Activated T-helper 17 cell treated with anti-CD3 and anti-CD28 coated beads, Interleukin-2, amount 50 U/mL, for 72 hours (primary cell): ENCODE measurements at regions not wholly inside any gene's neighbourhood (a gene's known extent, or its start where the extent isn't known, plus 50 kb on each side); places are given as distances from the start of the nearest gene placed in this dataset.

Experiments used
- ATAC-seq: fragments of 150-1000 bp; cut with Tn5 transposase; replicated peaks from 2 replicates; pipeline ENCODE4 v1.10.0; 2021; ENCODE audit warnings: mild to moderate bottlenecking, moderate library complexity
- H3K27ac Mint-ChIP-seq: one replicate; pipeline ENCODE4 v1.8.0; 2022; ENCODE audit warnings: mixed read lengths
- H3K27me3 Mint-ChIP-seq: one replicate; pipeline ENCODE4 v1.8.0; 2022; ENCODE audit warnings: mixed read lengths
- H3K36me3 Mint-ChIP-seq: one replicate; pipeline ENCODE4 v1.8.0; 2022; ENCODE audit warnings: low read depth, mild to moderate bottlenecking, mixed read lengths
- H3K4me1 Mint-ChIP-seq: one replicate; pipeline ENCODE4 v1.8.0; 2022; ENCODE audit warnings: mixed read lengths
- H3K4me3 Mint-ChIP-seq: one replicate; pipeline ENCODE4 v1.8.0; 2022; ENCODE audit warnings: mild to moderate bottlenecking, mixed read lengths
- H3K9me3 Mint-ChIP-seq: one replicate; pipeline ENCODE4 v1.8.0; 2022; ENCODE audit warnings: mixed read lengths

- no peak overlapping the region for H3K27ac Mint-ChIP-seq
- H3K9me3 Mint-ChIP-seq, result no peaks in the 10 kb centered on the region
- no peak overlapping the region for H3K4me3 Mint-ChIP-seq
- ATAC-seq, result no peak
- no peaks in the 10 kb centered on the region for H3K27me3 Mint-ChIP-seq
- no peaks in the 10 kb centered on the region for H3K4me1 Mint-ChIP-seq
- no peaks in the 10 kb centered on the region for H3K36me3 Mint-ChIP-seq
Measured at GRCh38 chr5:40080191-40080590, 599.5 kb upstream of the PTGER4 start.

- H3K27ac Mint-ChIP-seq, result no peak overlapping the region
- no peaks in the 10 kb centered on the region for H3K27me3 Mint-ChIP-seq
- no peaks in the 10 kb centered on the region for H3K9me3 Mint-ChIP-seq
- no peaks in the 10 kb centered on the region for H3K4me1 Mint-ChIP-seq
- no peak overlapping the region for H3K4me3 Mint-ChIP-seq
- no peak for ATAC-seq
- H3K36me3 Mint-ChIP-seq, result no peaks in the 10 kb centered on the region
Measured at GRCh38 chr5:40078898-40079575, 600.7 kb upstream of the PTGER4 start.

- H3K36me3 Mint-ChIP-seq, result no peaks in the 10 kb centered on the region
Measured at GRCh38 chr5:40074826-40075225, 604.9 kb upstream of the PTGER4 start.

GRCh38 chr5:40073927-40074326 lies 605.8 kb upstream of the PTGER4 start:
- Mint-ChIP-seq H3K27me3 (no peaks in the 10 kb centered on the region), H3K9me3 (no peaks in the 10 kb centered on the region), H3K36me3 (no peaks in the 10 kb centered on the region), H3K4me3 (no peak overlapping the region), H3K4me1 (no peaks in the 10 kb centered on the region), H3K27ac (no peak overlapping the region)
- no peak for ATAC-seq

More at GRCh38 chr5:40074826-40075225, 604.9 kb upstream of the PTGER4 start:
- H3K9me3 Mint-ChIP-seq, result no peaks in the 10 kb centered on the region
- H3K4me3 Mint-ChIP-seq, result no peak overlapping the region
- H3K27ac Mint-ChIP-seq, result no peak overlapping the region
- ATAC-seq, result no peak
- H3K27me3 Mint-ChIP-seq, result no peaks in the 10 kb centered on the region
- no peaks in the 10 kb centered on the region for H3K4me1 Mint-ChIP-seq

GRCh38 chr5:40071870-40072269 lies 607.8 kb upstream of the PTGER4 start:
- H3K9me3 Mint-ChIP-seq, result no peaks in the 10 kb centered on the region
- ATAC-seq, result no peak
- H3K4me1 Mint-ChIP-seq, result no peaks in the 10 kb centered on the region
- no peak overlapping the region for H3K4me3 Mint-ChIP-seq
- H3K27ac Mint-ChIP-seq, result no peak overlapping the region
- no peaks in the 10 kb centered on the region for H3K36me3 Mint-ChIP-seq
- H3K27me3 Mint-ChIP-seq, result no peaks in the 10 kb centered on the region

GRCh38 chr5:40066616-40067015 lies 613.1 kb upstream of the PTGER4 start:
- H3K36me3 Mint-ChIP-seq, result no peaks in the 10 kb centered on the region
- no peak overlapping the region for H3K4me3 Mint-ChIP-seq
- ATAC-seq, result no peak
- no peak overlapping the region for H3K27ac Mint-ChIP-seq
- peaks cover 3% of the 10 kb centered on the region for H3K4me1 Mint-ChIP-seq
- H3K9me3 Mint-ChIP-seq, result no peaks in the 10 kb centered on the region
- H3K27me3 Mint-ChIP-seq, result no peaks in the 10 kb centered on the region

- no peak overlapping the region for H3K27ac Mint-ChIP-seq
- H3K4me3 Mint-ChIP-seq, result no peak overlapping the region
- H3K4me1 Mint-ChIP-seq, result no peaks in the 10 kb centered on the region
- H3K27me3 Mint-ChIP-seq, result peaks cover 5% of the 10 kb centered on the region
- H3K36me3 Mint-ChIP-seq, result no peaks in the 10 kb centered on the region
- no peak for ATAC-seq
- H3K9me3 Mint-ChIP-seq, result peaks cover 3% of the 10 kb centered on the region
Measured at GRCh38 chr5:40052808-40053207, 626.9 kb upstream of the PTGER4 start.

- H3K27ac Mint-ChIP-seq, result no peak overlapping the region
- H3K4me3 Mint-ChIP-seq, result no peak overlapping the region
- ATAC-seq, result no peak
- no peaks in the 10 kb centered on the region for H3K4me1 Mint-ChIP-seq
- no peaks in the 10 kb centered on the region for H3K9me3 Mint-ChIP-seq
- no peaks in the 10 kb centered on the region for H3K36me3 Mint-ChIP-seq
- peaks cover 4% of the 10 kb centered on the region for H3K27me3 Mint-ChIP-seq
Measured at GRCh38 chr5:40046792-40047191, 622.0 kb upstream of the DAB2 start.

- Mint-ChIP-seq H3K27me3 (peaks cover 4% of the 10 kb centered on the region), H3K9me3 (no peaks in the 10 kb centered on the region), H3K36me3 (no peaks in the 10 kb centered on the region), H3K4me1 (no peaks in the 10 kb centered on the region), H3K4me3 (no peak overlapping the region), H3K27ac (no peak overlapping the region)
- no peak for ATAC-seq
Measured at GRCh38 chr5:40045429-40045828, 620.6 kb upstream of the DAB2 start.

GRCh38 chr5:40043916-40044315 lies 619.1 kb upstream of the DAB2 start:
- peaks cover 4% of the 10 kb centered on the region for H3K27me3 Mint-ChIP-seq
- no peaks in the 10 kb centered on the region for H3K4me1 Mint-ChIP-seq
- no peak for ATAC-seq
- H3K9me3 Mint-ChIP-seq, result no peaks in the 10 kb centered on the region
- no peaks in the 10 kb centered on the region for H3K36me3 Mint-ChIP-seq
- no peak overlapping the region for H3K4me3 Mint-ChIP-seq
- no peak overlapping the region for H3K27ac Mint-ChIP-seq

- no peak overlapping the region for H3K27ac Mint-ChIP-seq
- H3K4me3 Mint-ChIP-seq, result no peak overlapping the region
- no peaks in the 10 kb centered on the region for H3K36me3 Mint-ChIP-seq
- no peak for ATAC-seq
- no peaks in the 10 kb centered on the region for H3K9me3 Mint-ChIP-seq
- H3K4me1 Mint-ChIP-seq, result no peaks in the 10 kb centered on the region
- peaks cover 4% of the 10 kb centered on the region for H3K27me3 Mint-ChIP-seq
Measured at GRCh38 chr5:40041452-40041851, 616.7 kb upstream of the DAB2 start.

GRCh38 chr5:40037713-40038112 lies 612.9 kb upstream of the DAB2 start:
- Mint-ChIP-seq H3K36me3 (no peaks in the 10 kb centered on the region), H3K27ac (no peak overlapping the region), H3K4me3 (no peak overlapping the region), H3K9me3 (no peaks in the 10 kb centered on the region), H3K4me1 (no peaks in the 10 kb centered on the region), H3K27me3 (no peaks in the 10 kb centered on the region)
- ATAC-seq, result no peak

- H3K36me3 Mint-ChIP-seq, result no peaks in the 10 kb centered on the region
- H3K4me1 Mint-ChIP-seq, result no peaks in the 10 kb centered on the region
- H3K4me3 Mint-ChIP-seq, result no peak overlapping the region
- H3K9me3 Mint-ChIP-seq, result no peaks in the 10 kb centered on the region
- no peak overlapping the region for H3K27ac Mint-ChIP-seq
- ATAC-seq, result no peak
- no peaks in the 10 kb centered on the region for H3K27me3 Mint-ChIP-seq
Measured at GRCh38 chr5:40034441-40034840, 609.7 kb upstream of the DAB2 start.

- no peaks in the 10 kb centered on the region for H3K36me3 Mint-ChIP-seq
- peak; percentile 62 for ATAC-seq
- H3K27me3 Mint-ChIP-seq, result no peaks in the 10 kb centered on the region
- no peak overlapping the region for H3K27ac Mint-ChIP-seq
- no peaks in the 10 kb centered on the region for H3K4me1 Mint-ChIP-seq
- H3K9me3 Mint-ChIP-seq, result no peaks in the 10 kb centered on the region
- no peak overlapping the region for H3K4me3 Mint-ChIP-seq
Measured at GRCh38 chr5:40033411-40033810, 608.6 kb upstream of the DAB2 start.

- no peaks in the 10 kb centered on the region for H3K36me3 Mint-ChIP-seq
- no peaks in the 10 kb centered on the region for H3K4me1 Mint-ChIP-seq
- H3K27ac Mint-ChIP-seq, result no peak overlapping the region
- H3K4me3 Mint-ChIP-seq, result no peak overlapping the region
- no peaks in the 10 kb centered on the region for H3K9me3 Mint-ChIP-seq
- no peaks in the 10 kb centered on the region for H3K27me3 Mint-ChIP-seq
- ATAC-seq, result no peak
Measured at GRCh38 chr5:40033009-40033408, 608.2 kb upstream of the DAB2 start.

GRCh38 chr5:40030661-40031060 lies 605.9 kb upstream of the DAB2 start:
- Mint-ChIP-seq H3K4me3 (no peak overlapping the region), H3K27ac (no peak overlapping the region), H3K36me3 (no peaks in the 10 kb centered on the region), H3K9me3 (no peaks in the 10 kb centered on the region), H3K4me1 (no peaks in the 10 kb centered on the region), H3K27me3 (no peaks in the 10 kb centered on the region)
- ATAC-seq, result no peak
